ENCODE measurements at regions not wholly inside any gene's neighbourhood (a gene's known extent, or its start where the extent isn't known, plus 50 kb on each side); places are given as distances from the start of the nearest gene placed in this dataset.

DNA sequence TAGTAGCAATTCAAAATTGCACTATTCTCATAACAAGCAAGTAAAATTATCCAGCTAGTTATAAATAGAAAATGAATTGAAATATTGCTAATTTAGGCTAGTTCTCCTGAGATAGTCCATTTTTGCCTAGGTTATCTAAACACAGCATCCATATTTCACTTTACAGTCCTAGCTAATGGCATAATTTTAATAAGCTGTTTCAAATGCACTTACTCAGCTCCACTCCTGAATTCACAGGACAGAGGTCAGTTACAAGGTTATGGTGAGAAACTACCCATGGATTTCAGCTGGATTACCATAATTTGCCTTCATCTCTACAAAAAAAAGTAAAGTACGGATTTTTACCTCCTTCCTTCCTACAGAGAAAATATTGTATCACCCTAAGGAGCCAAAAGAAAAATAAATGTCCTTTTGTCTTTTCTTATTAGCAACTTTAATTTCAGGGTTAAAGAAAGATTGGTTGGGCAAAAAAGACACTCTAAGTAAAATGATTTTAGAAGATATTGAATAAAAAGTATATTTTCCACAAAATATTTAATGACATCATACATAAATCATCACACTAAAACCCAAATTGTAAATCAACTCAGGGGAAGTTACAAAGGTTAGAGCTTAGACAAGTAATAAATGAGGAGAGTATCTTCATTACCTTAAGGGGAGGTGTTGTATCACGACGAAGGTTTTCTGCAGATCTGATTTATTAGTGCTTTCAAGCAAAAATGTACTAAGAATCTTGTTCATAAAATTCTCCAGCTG is 377.4 kb downstream of the C12orf50 start:
- no peaks in the 10 kb centered on the region for H3K4me1 ChIP-seq (ENCODE audit: control insufficient read depth, insufficient read depth, low read length)
- 81% methylated on average over 2 of the region's 3 CpGs for WGBS (ENCODE audit: insufficient coverage)
- Mint-ChIP-seq H3K27me3 (ENCODE audit: low read depth in 2 of 2) (no peaks in the 10 kb centered on the region), H3K9me3 (peaks cover 7 to 16% of the 10 kb centered on the region in 2 donors), H3K36me3 (peaks cover 7% of the 10 kb centered on the region), H3K4me3 (no peak overlapping the region), H3K27ac (no peak overlapping the region), H3K4me1 (no peaks in the 10 kb centered on the region)
- intact Hi-C loops (cut with micrococcal nuclease), result no loop called here
- ATAC-seq, result no peak
- H3K9me3 ChIP-seq (ENCODE audit: control insufficient read depth, insufficient read depth, low read length), result no peaks in the 10 kb centered on the region
- no peak overlapping the region for H3K4me3 ChIP-seq (ENCODE audit: low read length)
- no peaks in the 10 kb centered on the region for H3K27me3 ChIP-seq (ENCODE audit: control insufficient read depth, insufficient read depth, low read length)
- H3K36me3 ChIP-seq (ENCODE audit: control insufficient read depth, insufficient read depth, low read length), result no peaks in the 10 kb centered on the region
- TF ChIP-seq, protein P1, sequence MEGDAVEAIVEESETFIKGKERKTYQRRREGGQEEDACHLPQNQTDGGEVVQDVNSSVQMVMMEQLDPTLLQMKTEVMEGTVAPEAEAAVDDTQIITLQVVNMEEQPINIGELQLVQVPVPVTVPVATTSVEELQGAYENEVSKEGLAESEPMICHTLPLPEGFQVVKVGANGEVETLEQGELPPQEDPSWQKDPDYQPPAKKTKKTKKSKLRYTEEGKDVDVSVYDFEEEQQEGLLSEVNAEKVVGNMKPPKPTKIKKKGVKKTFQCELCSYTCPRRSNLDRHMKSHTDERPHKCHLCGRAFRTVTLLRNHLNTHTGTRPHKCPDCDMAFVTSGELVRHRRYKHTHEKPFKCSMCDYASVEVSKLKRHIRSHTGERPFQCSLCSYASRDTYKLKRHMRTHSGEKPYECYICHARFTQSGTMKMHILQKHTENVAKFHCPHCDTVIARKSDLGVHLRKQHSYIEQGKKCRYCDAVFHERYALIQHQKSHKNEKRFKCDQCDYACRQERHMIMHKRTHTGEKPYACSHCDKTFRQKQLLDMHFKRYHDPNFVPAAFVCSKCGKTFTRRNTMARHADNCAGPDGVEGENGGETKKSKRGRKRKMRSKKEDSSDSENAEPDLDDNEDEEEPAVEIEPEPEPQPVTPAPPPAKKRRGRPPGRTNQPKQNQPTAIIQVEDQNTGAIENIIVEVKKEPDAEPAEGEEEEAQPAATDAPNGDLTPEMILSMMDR (IDR thresholded peaks at IDR 0.05), result no peak
- DNase-seq, result no peak
- H3K27ac ChIP-seq (ENCODE audit: low read length), result no peak overlapping the region

GRCh38 chr12:87642245-87642644 is 387.0 kb downstream of the C12orf50 start:
- Mint-ChIP-seq H3K27ac (no peak overlapping the region), H3K36me3 (no peaks in the 10 kb centered on the region), H3K27me3 (ENCODE audit: low read depth in 2 of 2) (no peaks in the 10 kb centered on the region), H3K4me3 (no peak overlapping the region), H3K9me3 (peaks cover 5 to 9% of the 10 kb centered on the region in 2 donors), H3K4me1 (no peaks in the 10 kb centered on the region)
- TF ChIP-seq, protein P1 (IDR thresholded peaks at IDR 0.05), result no peak
- WGBS (ENCODE audit: insufficient coverage), result 100% methylated on average over 1 of the region's 2 CpGs
- H3K4me1 ChIP-seq (ENCODE audit: control insufficient read depth, insufficient read depth, low read length), result no peaks in the 10 kb centered on the region
- no peaks in the 10 kb centered on the region for H3K36me3 ChIP-seq (ENCODE audit: control insufficient read depth, insufficient read depth, low read length)
- ATAC-seq, result no peak
- no peak overlapping the region for H3K4me3 ChIP-seq (ENCODE audit: low read length)
- intact Hi-C loops (cut with micrococcal nuclease), result no loop called here
- H3K9me3 ChIP-seq (ENCODE audit: control insufficient read depth, insufficient read depth, low read length), result no peaks in the 10 kb centered on the region
- no peak overlapping the region for H3K27ac ChIP-seq (ENCODE audit: low read length)
- H3K27me3 ChIP-seq (ENCODE audit: control insufficient read depth, insufficient read depth, low read length), result no peaks in the 10 kb centered on the region
- no peak for DNase-seq

DNA sequence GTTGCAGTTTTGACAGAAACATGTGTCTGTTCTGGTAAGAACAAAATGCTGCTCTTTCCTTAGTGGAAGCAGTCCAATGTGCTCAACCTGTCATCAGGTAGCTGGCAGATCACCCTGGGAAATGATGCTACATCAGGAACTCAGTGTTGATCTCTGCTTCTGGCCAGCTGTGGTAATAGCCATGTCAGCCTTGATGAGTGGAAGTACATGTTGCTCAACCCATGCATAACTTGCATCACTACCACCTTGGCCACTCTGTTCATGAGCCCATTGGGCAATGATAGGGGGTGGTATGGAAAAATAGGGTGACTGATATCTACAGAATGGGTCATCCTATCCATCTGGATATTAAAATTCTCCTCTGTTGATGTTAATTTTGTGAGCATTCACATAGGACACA is 411.0 kb downstream of the C12orf50 start:
- H3K27me3 Mint-ChIP-seq (ENCODE audit: low read depth in 2 of 2), result no peaks in the 10 kb centered on the region

More for the DNA sequence above, 411.0 kb downstream of the C12orf50 start:
- DNase-seq (no peak), ATAC-seq (no peak)
- no peaks in the 10 kb centered on the region for H3K27me3 ChIP-seq (ENCODE audit: control insufficient read depth, insufficient read depth, low read length)
- H3K4me3 ChIP-seq (ENCODE audit: low read length), result no peak overlapping the region
- H3K27ac ChIP-seq (ENCODE audit: low read length), result no peak overlapping the region
- H3K36me3 ChIP-seq (ENCODE audit: control insufficient read depth, insufficient read depth, low read length), result no peaks in the 10 kb centered on the region
- no peak overlapping the region for H3K27ac Mint-ChIP-seq
- H3K9me3 ChIP-seq (ENCODE audit: control insufficient read depth, insufficient read depth, low read length), result no peaks in the 10 kb centered on the region
- TF ChIP-seq, protein P1 (IDR thresholded peaks at IDR 0.05), result no peak
- H3K36me3 Mint-ChIP-seq, result no peaks in the 10 kb centered on the region
- no peaks in the 10 kb centered on the region for H3K4me1 ChIP-seq (ENCODE audit: control insufficient read depth, insufficient read depth, low read length)
- intact Hi-C loops (cut with micrococcal nuclease), result no loop called here
- peaks cover 12 to 19% of the 10 kb centered on the region in 2 donors for H3K9me3 Mint-ChIP-seq
- no peak overlapping the region for H3K4me3 Mint-ChIP-seq
- H3K4me1 Mint-ChIP-seq, result no peaks in the 10 kb centered on the region
